Peyer's patch (tissue), 4 donors: ENCODE measurements at regions not wholly inside any gene's neighbourhood (a gene's known extent, or its start where the extent isn't known, plus 50 kb on each side); places are given as distances from the start of the nearest gene placed in this dataset.

Experiments used
- POLR2A ChIP-seq, 2 donors: fragments of 450-650 bp; IDR thresholded peaks; one replicate each; pipeline ENCODE4 v1.5.1; 2017; ENCODE audit warnings: antibody characterized with exemption in 2 of 2, mild to moderate bottlenecking in 2 of 2, moderate library complexity in 2 of 2
- TF ChIP-seq, protein P1 (sequence below), 6 experiments: fragments of 450-650 bp in 4 of 6; fragments of 200-600 bp in 2 of 6; sonication (generic) in 1 of 6; IDR thresholded peaks; one replicate each; pipeline ENCODE4 v1.5.1; 2017 to 2019; ENCODE audit warnings: antibody characterized with exemption in 6 of 6, mild to moderate bottlenecking in 3 of 6, moderate library complexity in 1 of 6

DNA sequence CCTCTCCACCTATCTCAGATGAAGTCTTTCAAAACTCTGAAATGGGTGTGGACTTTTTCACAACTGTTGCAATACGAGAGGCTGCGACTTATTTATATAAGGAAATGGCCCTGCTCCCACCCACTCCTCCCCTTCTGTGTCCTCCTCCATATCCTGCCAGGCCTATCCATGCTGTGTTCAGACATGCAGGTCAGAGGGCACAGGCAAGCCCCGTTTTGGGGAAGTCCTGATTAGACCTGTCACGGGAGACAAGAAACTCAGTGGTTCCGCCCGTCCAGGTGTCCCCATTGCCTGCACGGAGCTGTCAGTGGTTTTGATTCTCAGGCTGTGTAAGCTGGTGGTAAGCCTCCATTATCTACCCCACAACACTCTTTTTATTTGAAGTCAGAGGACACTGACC is 99.6 kb upstream of the MGAT5 start:
- TF ChIP-seq, protein P1, sequence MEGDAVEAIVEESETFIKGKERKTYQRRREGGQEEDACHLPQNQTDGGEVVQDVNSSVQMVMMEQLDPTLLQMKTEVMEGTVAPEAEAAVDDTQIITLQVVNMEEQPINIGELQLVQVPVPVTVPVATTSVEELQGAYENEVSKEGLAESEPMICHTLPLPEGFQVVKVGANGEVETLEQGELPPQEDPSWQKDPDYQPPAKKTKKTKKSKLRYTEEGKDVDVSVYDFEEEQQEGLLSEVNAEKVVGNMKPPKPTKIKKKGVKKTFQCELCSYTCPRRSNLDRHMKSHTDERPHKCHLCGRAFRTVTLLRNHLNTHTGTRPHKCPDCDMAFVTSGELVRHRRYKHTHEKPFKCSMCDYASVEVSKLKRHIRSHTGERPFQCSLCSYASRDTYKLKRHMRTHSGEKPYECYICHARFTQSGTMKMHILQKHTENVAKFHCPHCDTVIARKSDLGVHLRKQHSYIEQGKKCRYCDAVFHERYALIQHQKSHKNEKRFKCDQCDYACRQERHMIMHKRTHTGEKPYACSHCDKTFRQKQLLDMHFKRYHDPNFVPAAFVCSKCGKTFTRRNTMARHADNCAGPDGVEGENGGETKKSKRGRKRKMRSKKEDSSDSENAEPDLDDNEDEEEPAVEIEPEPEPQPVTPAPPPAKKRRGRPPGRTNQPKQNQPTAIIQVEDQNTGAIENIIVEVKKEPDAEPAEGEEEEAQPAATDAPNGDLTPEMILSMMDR (IDR thresholded peaks at IDR 0.05): no peak
- TF ChIP-seq POLR2A (IDR thresholded peaks at IDR 0.05): no peak
